A673 (cell line): ENCODE measurements at regions not wholly inside any gene's neighbourhood (a gene's known extent, or its start where the extent isn't known, plus 50 kb on each side); places are given as distances from the start of the nearest gene placed in this dataset.

Experiments used
- BruUV-seq: library from RNA; stranded (reverse); fragments of 400-500 nt; replicated peaks from 2 replicates; lab custom pipeline; 2021; lab: Mats Ljungman, UMichigan
- CTCF ChIA-PET: fragments of 300-600 bp; sonication (Branson Sonifier 250); formaldehyde crosslinking; loops from one replicate; lab custom pipeline; 2022; ENCODE audit warnings: antibody characterized with exemption; lab: Charles Lee
- POLR2A ChIA-PET: fragments of 300-600 bp; sonication (Branson Sonifier 250); formaldehyde crosslinking; loops from one replicate; lab custom pipeline; 2022; ENCODE audit warnings: antibody characterized with exemption; ENCODE audit not compliant: low non-redundant PET; lab: Charles Lee
- DNase-seq: peaks from one replicate; pipeline ENCODE4 v3.0.0-alpha.2; 2015; ENCODE audit warnings: low spot score
- H3K27ac ChIP-seq: fragments of 200-600 bp; sonication (generic); 2 replicates; pipeline ENCODE4 v1.5.1; 2016; ENCODE audit warnings: mixed run types, low read depth, mild to moderate bottlenecking, mixed read lengths, antibody characterized with exemption, low read length; ENCODE audit not compliant: poor library complexity, severe bottlenecking
- H3K27me3 ChIP-seq: fragments of 200-600 bp; sonication (generic); replicated peaks from 2 replicates; pipeline ENCODE4 v1.6.1; 2017; ENCODE audit warnings: mixed run types, low read depth, mild to moderate bottlenecking, mixed read lengths, antibody characterized with exemption, low read length; ENCODE audit not compliant: insufficient read depth, poor library complexity
- H3K36me3 ChIP-seq: fragments of 200-600 bp; sonication (generic); 2 replicates; pipeline ENCODE4 v1.6.1; 2016; ENCODE audit warnings: mixed run types, mild to moderate bottlenecking, mixed read lengths, antibody characterized with exemption, low read length; ENCODE audit not compliant: insufficient read depth, poor library complexity, severe bottlenecking
- H3K4me1 ChIP-seq: fragments of 200-600 bp; sonication (generic); 2 replicates; pipeline ENCODE4 v1.6.1; 2017; ENCODE audit warnings: mixed run types, mild to moderate bottlenecking, mixed read lengths, antibody characterized with exemption, low read length; ENCODE audit not compliant: insufficient read depth, poor library complexity, severe bottlenecking
- H3K4me3 ChIP-seq: fragments of 200-600 bp; sonication (generic); 2 replicates; pipeline ENCODE4 v1.5.1; 2016; ENCODE audit warnings: low read depth, mixed run types, mild to moderate bottlenecking, mixed read lengths, low read length; ENCODE audit not compliant: poor library complexity, severe bottlenecking
- H3K9me3 ChIP-seq: fragments of 200-600 bp; sonication (generic); 2 replicates; pipeline ENCODE4 v1.6.1; 2016; ENCODE audit warnings: mixed run types, low read depth, mild to moderate bottlenecking, mixed read lengths, antibody characterized with exemption, low read length; ENCODE audit not compliant: poor library complexity, severe bottlenecking
- EZH2 ChIP-seq: fragments of 200-600 bp; sonication (generic); IDR thresholded peaks from 2 replicates; pipeline ENCODE4 v1.6.1; 2017; ENCODE audit warnings: borderline replicate concordance, low read depth, mild to moderate bottlenecking, mixed read lengths, antibody characterized with exemption, low read length; ENCODE audit not compliant: poor library complexity, severe bottlenecking
- intact Hi-C: fragments of 100-400 bp; cut with micrococcal nuclease; formaldehyde crosslinking; loops from one replicate; pipeline ENCODE4 v1.10.0; 2022; ENCODE audit not compliant: unreplicated experiment
- TF ChIP-seq, protein P1 (sequence below): fragments of 300-800, 200-600 bp; sonication (generic); conservative IDR thresholded peaks from 2 replicates; pipeline ENCODE4 v1.5.1; 2017; ENCODE audit warnings: low read depth, mild to moderate bottlenecking, antibody characterized with exemption, low read length, moderate library complexity, mixed read lengths

DNA sequence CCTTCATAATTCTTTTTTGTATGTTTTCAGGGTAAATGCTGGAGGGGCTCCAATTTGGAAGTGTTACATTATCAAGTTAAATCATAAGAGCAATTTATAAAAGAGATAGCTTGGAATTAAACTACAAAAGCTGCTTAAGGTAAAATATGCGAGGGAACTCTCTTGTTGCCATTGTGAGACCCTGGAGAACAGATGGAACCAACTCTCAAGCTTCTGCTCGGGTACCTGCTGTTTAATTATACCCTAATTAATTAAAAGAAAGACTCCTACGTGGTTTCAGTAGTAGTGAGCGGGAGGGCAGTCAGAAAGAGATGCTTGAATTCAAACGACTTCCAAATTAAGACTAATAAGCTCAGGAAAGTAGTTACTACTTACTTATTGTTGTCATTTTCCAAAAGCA lies 313.1 kb upstream of the TACR3 start:
- Histone ChIP-seq H3K27ac (no peak overlapping the region), H3K36me3 (no peaks in the 10 kb centered on the region), H3K9me3 (no peaks in the 10 kb centered on the region), H3K27me3 (no peaks in the 10 kb centered on the region), H3K4me3 (no peak overlapping the region), H3K4me1 (no peaks in the 10 kb centered on the region)
- DNase-seq, result no peak
- intact Hi-C loops, result no loop called here
- TF ChIP-seq, protein P1, sequence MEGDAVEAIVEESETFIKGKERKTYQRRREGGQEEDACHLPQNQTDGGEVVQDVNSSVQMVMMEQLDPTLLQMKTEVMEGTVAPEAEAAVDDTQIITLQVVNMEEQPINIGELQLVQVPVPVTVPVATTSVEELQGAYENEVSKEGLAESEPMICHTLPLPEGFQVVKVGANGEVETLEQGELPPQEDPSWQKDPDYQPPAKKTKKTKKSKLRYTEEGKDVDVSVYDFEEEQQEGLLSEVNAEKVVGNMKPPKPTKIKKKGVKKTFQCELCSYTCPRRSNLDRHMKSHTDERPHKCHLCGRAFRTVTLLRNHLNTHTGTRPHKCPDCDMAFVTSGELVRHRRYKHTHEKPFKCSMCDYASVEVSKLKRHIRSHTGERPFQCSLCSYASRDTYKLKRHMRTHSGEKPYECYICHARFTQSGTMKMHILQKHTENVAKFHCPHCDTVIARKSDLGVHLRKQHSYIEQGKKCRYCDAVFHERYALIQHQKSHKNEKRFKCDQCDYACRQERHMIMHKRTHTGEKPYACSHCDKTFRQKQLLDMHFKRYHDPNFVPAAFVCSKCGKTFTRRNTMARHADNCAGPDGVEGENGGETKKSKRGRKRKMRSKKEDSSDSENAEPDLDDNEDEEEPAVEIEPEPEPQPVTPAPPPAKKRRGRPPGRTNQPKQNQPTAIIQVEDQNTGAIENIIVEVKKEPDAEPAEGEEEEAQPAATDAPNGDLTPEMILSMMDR, result no peak
- TF ChIP-seq EZH2, result no peak
- CTCF ChIA-PET, result no interaction called here
- BruUV-seq, result no TSS peak
- POLR2A ChIA-PET, result no interaction called here

DNA sequence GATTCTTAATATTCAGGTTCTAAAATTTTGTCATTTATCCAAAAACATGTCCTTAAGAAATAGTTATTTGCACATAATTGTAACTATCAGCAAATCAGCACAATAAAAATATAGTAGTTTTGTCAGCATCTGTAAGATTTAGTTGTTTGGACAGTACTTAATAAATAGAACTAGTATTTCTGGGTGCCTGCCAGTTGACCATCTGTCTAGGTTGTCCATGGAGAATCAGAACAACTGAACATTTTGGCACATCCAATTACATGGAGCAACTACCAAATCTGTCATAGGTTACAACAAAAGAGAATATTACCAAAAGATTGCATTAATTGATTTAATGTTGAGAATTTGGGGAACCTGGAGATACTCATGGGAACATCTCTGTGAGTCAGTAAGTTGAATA lies 305.5 kb upstream of the TACR3 start:
- no TSS peak for BruUV-seq
- no peak for DNase-seq
- ChIA-PET POLR2A (no interaction called here), CTCF (no interaction called here)
- intact Hi-C loops, result no loop called here
- TF ChIP-seq, protein P1, result no peak
- no peak for TF ChIP-seq EZH2
- no peak overlapping the region for H3K27ac ChIP-seq
- H3K4me3 ChIP-seq, result no peak overlapping the region
- H3K36me3 ChIP-seq, result no peaks in the 10 kb centered on the region
- no peaks in the 10 kb centered on the region for H3K9me3 ChIP-seq
- no peaks in the 10 kb centered on the region for H3K27me3 ChIP-seq
- H3K4me1 ChIP-seq, result no peaks in the 10 kb centered on the region

DNA sequence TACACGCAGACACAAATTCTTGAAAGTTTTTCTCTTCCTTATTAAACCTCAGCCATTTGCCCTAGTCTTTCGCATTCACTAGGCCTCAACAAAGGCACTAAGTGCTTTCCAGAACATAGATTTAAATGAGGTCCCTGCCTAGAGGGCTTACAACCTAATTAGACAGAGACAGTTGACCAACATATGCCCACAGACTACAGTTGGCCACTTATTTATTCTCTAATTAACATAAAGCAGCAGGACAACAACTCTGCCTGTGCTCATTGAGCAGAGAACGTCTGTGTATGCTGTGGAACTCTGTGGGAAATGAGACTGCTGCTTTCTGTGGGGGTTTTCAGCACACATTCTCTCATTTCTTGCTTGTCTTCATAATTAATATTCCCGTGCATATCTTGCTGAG lies 303.0 kb upstream of the TACR3 start:
- no peaks in the 10 kb centered on the region for H3K36me3 ChIP-seq
- POLR2A ChIA-PET, result no interaction called here
- TF ChIP-seq, protein P1, result no peak
- TF ChIP-seq EZH2, result no peak
- H3K4me1 ChIP-seq, result no peaks in the 10 kb centered on the region
- intact Hi-C loops, result no loop called here
- H3K27me3 ChIP-seq, result no peaks in the 10 kb centered on the region
- no peak for DNase-seq
- no TSS peak for BruUV-seq
- CTCF ChIA-PET, result no interaction called here
- H3K4me3 ChIP-seq, result no peak overlapping the region
- no peaks in the 10 kb centered on the region for H3K9me3 ChIP-seq
- no peak overlapping the region for H3K27ac ChIP-seq
